ENCODE measurements at regions not wholly inside any gene's neighbourhood (a gene's known extent, or its start where the extent isn't known, plus 50 kb on each side); places are given as distances from the start of the nearest gene placed in this dataset.

DNA sequence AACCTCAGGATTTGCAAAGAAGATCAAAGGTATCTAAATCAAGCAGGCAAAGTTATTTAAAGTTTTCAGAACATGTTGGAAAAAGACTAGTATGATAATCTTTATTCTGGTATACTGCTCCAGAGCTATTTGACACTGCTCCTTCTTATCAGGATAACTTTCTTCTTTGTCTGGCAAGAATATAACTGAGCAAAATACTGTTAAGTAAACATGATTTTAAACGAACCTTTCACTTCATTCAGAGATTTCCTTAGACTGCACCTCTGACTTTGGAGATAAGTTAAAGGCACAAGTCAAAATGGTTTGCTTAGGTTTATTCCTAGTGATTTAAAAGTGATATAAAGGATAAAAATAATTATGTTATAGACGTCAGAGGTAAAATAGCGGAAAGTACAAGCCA lies 103.9 kb upstream of the CCDC190 start:
- TF ChIP-seq, protein P1, sequence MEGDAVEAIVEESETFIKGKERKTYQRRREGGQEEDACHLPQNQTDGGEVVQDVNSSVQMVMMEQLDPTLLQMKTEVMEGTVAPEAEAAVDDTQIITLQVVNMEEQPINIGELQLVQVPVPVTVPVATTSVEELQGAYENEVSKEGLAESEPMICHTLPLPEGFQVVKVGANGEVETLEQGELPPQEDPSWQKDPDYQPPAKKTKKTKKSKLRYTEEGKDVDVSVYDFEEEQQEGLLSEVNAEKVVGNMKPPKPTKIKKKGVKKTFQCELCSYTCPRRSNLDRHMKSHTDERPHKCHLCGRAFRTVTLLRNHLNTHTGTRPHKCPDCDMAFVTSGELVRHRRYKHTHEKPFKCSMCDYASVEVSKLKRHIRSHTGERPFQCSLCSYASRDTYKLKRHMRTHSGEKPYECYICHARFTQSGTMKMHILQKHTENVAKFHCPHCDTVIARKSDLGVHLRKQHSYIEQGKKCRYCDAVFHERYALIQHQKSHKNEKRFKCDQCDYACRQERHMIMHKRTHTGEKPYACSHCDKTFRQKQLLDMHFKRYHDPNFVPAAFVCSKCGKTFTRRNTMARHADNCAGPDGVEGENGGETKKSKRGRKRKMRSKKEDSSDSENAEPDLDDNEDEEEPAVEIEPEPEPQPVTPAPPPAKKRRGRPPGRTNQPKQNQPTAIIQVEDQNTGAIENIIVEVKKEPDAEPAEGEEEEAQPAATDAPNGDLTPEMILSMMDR (IDR thresholded peaks at IDR 0.05; ENCODE audit: low read depth, low read length, missing control alignments): no peak
- Histone ChIP-seq H3K27me3 (replicated peaks) (no peaks in the 10 kb centered on the region), H3K36me3 (replicated peaks) (no peaks in the 10 kb centered on the region), H3K4me3 (ENCODE audit: low read depth, low read length) (no peak overlapping the region), H3K27ac (no peak overlapping the region)
- DNase-seq: no peak
- in situ Hi-C loops (cut with HindIII; ENCODE audit: low pct_ligation_motif_present, low sequenced_read_pairs): no loop called here

DNA sequence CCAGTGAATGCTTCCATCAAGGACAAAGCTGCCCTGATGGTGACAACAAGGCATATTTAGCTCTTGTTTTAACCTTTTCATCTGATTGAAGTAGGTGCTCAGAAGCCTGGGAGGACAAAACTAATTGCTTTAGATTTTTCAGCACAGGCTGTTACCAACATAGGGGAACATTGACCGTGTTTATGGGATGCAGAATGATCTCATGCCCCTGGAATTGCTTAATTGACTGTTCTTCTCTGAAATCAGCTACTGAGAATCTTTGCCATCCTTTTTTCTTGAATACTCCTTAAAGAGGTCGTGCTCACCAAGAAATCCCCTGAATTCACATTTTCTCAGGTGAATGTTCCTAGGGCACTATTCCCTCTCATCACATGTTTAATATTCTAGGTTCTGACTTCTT lies 95.9 kb upstream of the CCDC190 start:
- H3K36me3 ChIP-seq (replicated peaks): no peaks in the 10 kb centered on the region
- no peak overlapping the region for H3K4me3 ChIP-seq (ENCODE audit: low read depth, low read length)
- H3K27ac ChIP-seq: no peak overlapping the region
- TF ChIP-seq, protein P1 (IDR thresholded peaks at IDR 0.05; ENCODE audit: low read depth, low read length, missing control alignments): no peak
- H3K27me3 ChIP-seq (replicated peaks): no peaks in the 10 kb centered on the region
- in situ Hi-C loops (cut with HindIII; ENCODE audit: low pct_ligation_motif_present, low sequenced_read_pairs): no loop called here
- no peak for DNase-seq

DNA sequence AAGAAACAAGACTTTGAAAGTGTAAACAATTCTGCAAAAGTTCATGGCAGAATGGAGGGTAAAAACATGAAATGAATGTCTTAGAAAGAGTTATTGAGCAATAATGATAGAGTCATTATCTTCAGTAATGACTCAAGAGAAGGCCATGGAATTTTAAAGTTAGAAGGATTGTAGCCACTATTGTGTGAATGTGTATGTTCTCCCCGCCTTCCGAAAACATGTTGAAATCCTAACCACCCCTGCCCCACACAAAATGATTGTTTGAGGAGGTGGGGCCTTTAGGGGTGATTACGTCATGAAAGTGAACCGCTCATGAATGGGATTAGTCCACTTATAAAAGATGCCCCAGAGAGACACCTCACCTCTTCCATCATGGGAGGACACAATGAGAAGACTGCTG lies 93.8 kb upstream of the CCDC190 start:
- TF ChIP-seq, protein P1 (IDR thresholded peaks at IDR 0.05; ENCODE audit: low read depth, low read length, missing control alignments): no peak
- in situ Hi-C loops (cut with HindIII; ENCODE audit: low pct_ligation_motif_present, low sequenced_read_pairs): no loop called here
- no peak overlapping the region for H3K27ac ChIP-seq
- no peaks in the 10 kb centered on the region for H3K27me3 ChIP-seq (replicated peaks)
- H3K4me3 ChIP-seq (ENCODE audit: low read depth, low read length): no peak overlapping the region
- H3K36me3 ChIP-seq (replicated peaks): no peaks in the 10 kb centered on the region
- DNase-seq: no peak

DNA sequence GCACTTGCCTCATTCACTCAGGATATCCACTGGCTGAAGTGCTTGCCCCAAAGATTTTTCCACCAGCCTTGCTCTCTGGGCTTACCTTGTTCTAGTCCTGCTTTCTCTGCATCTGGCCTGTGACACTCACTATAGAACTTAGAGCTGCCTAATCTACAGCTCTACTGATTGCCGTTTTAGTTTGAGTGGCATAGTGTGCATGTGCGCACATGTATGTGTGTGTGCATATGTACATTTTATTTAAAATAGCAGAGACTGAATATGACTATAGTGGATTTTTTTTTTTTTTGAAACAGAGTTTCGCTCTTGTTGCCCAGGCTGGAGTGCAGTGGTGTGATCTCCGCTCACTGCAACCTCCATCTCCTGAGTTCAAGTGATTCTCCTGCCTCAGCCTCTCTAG lies 92.0 kb upstream of the CCDC190 start:
- no peak overlapping the region for H3K4me3 ChIP-seq (ENCODE audit: low read depth, low read length)
- no peak overlapping the region for H3K27ac ChIP-seq
- no peaks in the 10 kb centered on the region for H3K36me3 ChIP-seq (replicated peaks)
- TF ChIP-seq, protein P1 (IDR thresholded peaks at IDR 0.05; ENCODE audit: low read depth, low read length, missing control alignments): no peak
- in situ Hi-C loops (cut with HindIII; ENCODE audit: low pct_ligation_motif_present, low sequenced_read_pairs): no loop called here
- H3K27me3 ChIP-seq (replicated peaks): no peaks in the 10 kb centered on the region
- DNase-seq: no peak

DNA sequence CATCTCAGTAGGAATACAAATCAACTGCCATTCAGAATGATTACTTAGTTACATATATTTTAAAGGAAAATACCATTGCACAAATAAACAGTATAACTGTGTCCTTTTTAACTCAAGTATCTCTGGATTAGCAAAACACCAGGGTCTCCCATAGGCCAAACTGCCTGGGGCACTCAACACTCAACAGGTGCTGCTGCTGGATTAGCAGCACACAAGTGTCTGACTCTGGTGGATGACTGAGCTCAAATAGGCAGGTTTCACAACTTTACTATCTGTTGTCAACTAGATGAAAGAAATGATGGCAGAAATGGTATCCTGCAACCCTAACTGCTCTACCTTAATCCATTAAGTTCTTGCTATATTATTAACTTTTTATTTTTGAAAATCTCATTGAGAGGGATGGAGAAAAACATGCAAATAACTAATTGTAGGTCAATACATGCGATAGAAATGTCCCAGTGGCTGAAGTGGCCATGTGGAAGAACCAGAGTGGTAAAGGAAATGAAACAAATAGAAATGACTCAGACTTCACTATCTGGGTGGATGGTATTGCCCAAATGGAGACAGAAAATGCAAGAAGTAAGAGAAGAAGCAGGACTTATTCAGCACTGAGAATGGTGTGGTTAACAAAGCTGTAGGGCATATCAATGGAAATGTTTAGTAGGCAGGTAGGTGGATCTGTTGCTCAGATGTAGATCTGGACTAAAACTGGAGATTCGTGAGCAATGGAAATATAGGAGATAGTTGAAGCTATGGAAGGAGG lies 90.8 kb upstream of the CCDC190 start:
- TF ChIP-seq, protein P1 (IDR thresholded peaks at IDR 0.05; ENCODE audit: low read depth, low read length, missing control alignments): no peak
- H3K4me3 ChIP-seq (ENCODE audit: low read depth, low read length): no peak overlapping the region
- no peak for DNase-seq
- no peaks in the 10 kb centered on the region for H3K27me3 ChIP-seq (replicated peaks)
- in situ Hi-C loops (cut with HindIII; ENCODE audit: low pct_ligation_motif_present, low sequenced_read_pairs): no loop called here
- H3K27ac ChIP-seq: no peak overlapping the region
- no peaks in the 10 kb centered on the region for H3K36me3 ChIP-seq (replicated peaks)

DNA sequence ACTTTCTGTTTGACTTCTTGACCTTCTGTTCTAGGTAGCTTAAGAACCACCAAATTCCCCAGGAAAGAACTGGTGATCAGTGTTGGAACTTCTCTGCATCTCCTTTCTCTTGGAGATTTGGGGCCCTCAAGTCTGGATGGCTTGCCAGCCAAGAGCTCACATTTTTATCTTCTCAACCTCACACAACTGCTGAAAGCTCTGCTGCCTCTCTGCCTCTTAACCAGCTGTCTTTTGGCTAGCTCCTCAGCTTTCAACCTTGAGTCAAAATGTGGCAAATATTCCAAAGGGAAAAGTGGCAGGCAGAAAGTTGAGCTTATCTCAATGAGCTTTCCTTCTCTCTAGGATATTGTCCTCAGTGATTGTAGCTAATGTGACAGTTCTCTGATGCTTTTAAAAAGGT lies 89.2 kb upstream of the CCDC190 start:
- Histone ChIP-seq H3K27ac (no peak overlapping the region), H3K4me3 (ENCODE audit: low read depth, low read length) (no peak overlapping the region), H3K27me3 (replicated peaks) (no peaks in the 10 kb centered on the region), H3K36me3 (replicated peaks) (no peaks in the 10 kb centered on the region)
- in situ Hi-C loops (cut with HindIII; ENCODE audit: low pct_ligation_motif_present, low sequenced_read_pairs): no loop called here
- DNase-seq: no peak
- TF ChIP-seq, protein P1 (IDR thresholded peaks at IDR 0.05; ENCODE audit: low read depth, low read length, missing control alignments): no peak

Data from brain microvascular endothelial cell (primary cell).